ENCODE measurements at regions not wholly inside any gene's neighbourhood (a gene's known extent, or its start where the extent isn't known, plus 50 kb on each side); places are given as distances from the start of the nearest gene placed in this dataset.
"Not testable (repeated sequence)": the region's sequence is repeated elsewhere in the genome, so short reads cannot be mapped to it uniquely, and the experiment has no call there.

GRCh38 chr4:170198747-170199146, 109.0 kb upstream of the AADAT start:
- no peak for TF ChIP-seq CTCF (IDR thresholded peaks at IDR 0.05)
- Histone ChIP-seq H3K27me3 (no peaks in the 10 kb centered on the region), H3K27ac (no peak overlapping the region), H3K9me3 (peaks cover 7% of the 10 kb centered on the region), H3K4me3 (ENCODE audit: low read depth in 1 of 2, low read length in 1 of 2) (no peak overlapping the region), H3K4me1 (ENCODE audit: control insufficient read depth in 1 of 2, insufficient read depth in 1 of 2, low read depth in 1 of 2, low read length in 1 of 2) (no peaks in the 10 kb centered on the region), H3K36me3 (no peaks in the 10 kb centered on the region)

- H3K4me3 ChIP-seq (ENCODE audit: low read depth in 1 of 2, low read length in 1 of 2); H3K27ac ChIP-seq; H3K36me3 ChIP-seq; H3K9me3 ChIP-seq; H3K27me3 ChIP-seq; H3K4me1 ChIP-seq (ENCODE audit: control insufficient read depth in 1 of 2, insufficient read depth in 1 of 2, low read depth in 1 of 2, low read length in 1 of 2): not testable (repeated sequence)
These were observed 105.0 kb upstream of the AADAT start for GRCh38 chr4:170194794-170195193.

- H3K27ac ChIP-seq, result no peak overlapping the region
- no peaks in the 10 kb centered on the region for H3K27me3 ChIP-seq
- H3K4me3 ChIP-seq (ENCODE audit: low read depth in 1 of 2, low read length in 1 of 2), result no peak overlapping the region
- no peaks in the 10 kb centered on the region for H3K9me3 ChIP-seq
- H3K36me3 ChIP-seq, result no peaks in the 10 kb centered on the region
- TF ChIP-seq CTCF (IDR thresholded peaks at IDR 0.05), result no peak
- no peaks in the 10 kb centered on the region for H3K4me1 ChIP-seq (ENCODE audit: control insufficient read depth in 1 of 2, insufficient read depth in 1 of 2, low read depth in 1 of 2, low read length in 1 of 2)
These were observed 103.7 kb upstream of the AADAT start for GRCh38 chr4:170193496-170193895.

GRCh38 chr4:170190265-170190664, 100.5 kb upstream of the AADAT start:
- Histone ChIP-seq H3K4me1 (ENCODE audit: control insufficient read depth in 1 of 2, insufficient read depth in 1 of 2, low read depth in 1 of 2, low read length in 1 of 2) (no peaks in the 10 kb centered on the region), H3K27me3 (no peaks in the 10 kb centered on the region), H3K27ac (no peak overlapping the region), H3K4me3 (ENCODE audit: low read depth in 1 of 2, low read length in 1 of 2) (no peak overlapping the region), H3K36me3 (no peaks in the 10 kb centered on the region), H3K9me3 (no peaks in the 10 kb centered on the region)
- TF ChIP-seq CTCF (IDR thresholded peaks at IDR 0.05), result no peak

GRCh38 chr4:170170861-170171260, 81.1 kb upstream of the AADAT start:
- TF ChIP-seq CTCF (IDR thresholded peaks at IDR 0.05), result no peak
- Histone ChIP-seq H3K27ac (no peak overlapping the region), H3K36me3 (no peaks in the 10 kb centered on the region), H3K4me1 (ENCODE audit: control insufficient read depth in 1 of 2, insufficient read depth in 1 of 2, low read depth in 1 of 2, low read length in 1 of 2) (no peaks in the 10 kb centered on the region), H3K4me3 (ENCODE audit: low read depth in 1 of 2, low read length in 1 of 2) (no peak overlapping the region), H3K27me3 (no peaks in the 10 kb centered on the region), H3K9me3 (no peaks in the 10 kb centered on the region)

- no peak overlapping the region for H3K4me3 ChIP-seq (ENCODE audit: low read depth in 1 of 2, low read length in 1 of 2)
- no peak for TF ChIP-seq CTCF (IDR thresholded peaks at IDR 0.05)
- no peaks in the 10 kb centered on the region for H3K4me1 ChIP-seq (ENCODE audit: control insufficient read depth in 1 of 2, insufficient read depth in 1 of 2, low read depth in 1 of 2, low read length in 1 of 2)
- H3K27ac ChIP-seq, result no peak overlapping the region
- no peaks in the 10 kb centered on the region for H3K27me3 ChIP-seq
- no peaks in the 10 kb centered on the region for H3K36me3 ChIP-seq
- no peaks in the 10 kb centered on the region for H3K9me3 ChIP-seq
These were observed 79.9 kb upstream of the AADAT start for GRCh38 chr4:170169699-170170098.
